ENCODE measurements at regions not wholly inside any gene's neighbourhood (a gene's known extent, or its start where the extent isn't known, plus 50 kb on each side); places are given as distances from the start of the nearest gene placed in this dataset.

- no peak for TF ChIP-seq XRCC5 (optimal IDR thresholded peaks at IDR 0.05; ENCODE audit: low read length)
- TF ChIP-seq SNAPC5 (CRISPR knock-in tag; IDR thresholded peaks at IDR 0.05; ENCODE audit: borderline replicate concordance): no peak
- no peak for TF ChIP-seq TFAP4 (IDR thresholded peaks at IDR 0.05; ENCODE audit: borderline replicate concordance, low read depth)
- no peak for TF ChIP-seq NFYB (CRISPR knock-in tag; IDR thresholded peaks at IDR 0.05)
- no peak for TF ChIP-seq ZNF318 (CRISPR knock-in tag; IDR thresholded peaks at IDR 0.05)
- TF ChIP-seq ERF (CRISPR knock-in tag; IDR thresholded peaks at IDR 0.05): no peak
- TF ChIP-seq ZNF274 (CRISPR knock-in tag; IDR thresholded peaks at IDR 0.05): no peak
- no peak for TF ChIP-seq RERE (CRISPR knock-in tag; IDR thresholded peaks at IDR 0.05; ENCODE audit: low read depth)
Measured at GRCh38 chr16:59113004-59113670, 379.0 kb upstream of the GOT2 start (continued).

Data from HepG2 (cell line).